DMS153 treated with DMSO at 0.1 percent for 48 hours (cell line): ENCODE measurements at regions not wholly inside any gene's neighbourhood (a gene's known extent, or its start where the extent isn't known, plus 50 kb on each side); places are given as distances from the start of the nearest gene placed in this dataset.
"Not testable (repeated sequence)": the region's sequence is repeated elsewhere in the genome, so short reads cannot be mapped to it uniquely, and the experiment has no call there.

Experiments used
- DNase-seq: peaks from one replicate; lab custom pipeline; 2025; ENCODE audit not compliant: unreplicated experiment; lab: John Stamatoyannopoulos, UW

- DNase-seq: not testable (repeated sequence)
These were observed 382.6 kb upstream of the TGIF2LX start for GRCh38 chrX:89539150-89539549.

GRCh38 chrX:89557146-89557545 is 364.6 kb upstream of the TGIF2LX start:
- not testable (repeated sequence) for DNase-seq

- DNase-seq: not testable (repeated sequence)
These were observed 359.6 kb upstream of the TGIF2LX start for GRCh38 chrX:89562079-89562478.

- DNase-seq: not testable (repeated sequence)
These were observed 358.6 kb upstream of the TGIF2LX start for GRCh38 chrX:89563107-89563506.

- DNase-seq: not testable (repeated sequence)
These were observed 353.9 kb upstream of the TGIF2LX start for GRCh38 chrX:89567787-89568186.

GRCh38 chrX:89581868-89582267 is 339.8 kb upstream of the TGIF2LX start:
- DNase-seq: not testable (repeated sequence)

GRCh38 chrX:89631858-89632257 is 289.9 kb upstream of the TGIF2LX start:
- not testable (repeated sequence) for DNase-seq

- not testable (repeated sequence) for DNase-seq
These were observed 285.8 kb upstream of the TGIF2LX start for GRCh38 chrX:89635887-89636286.

GRCh38 chrX:89658662-89659061 is 263.0 kb upstream of the TGIF2LX start:
- not testable (repeated sequence) for DNase-seq

- not testable (repeated sequence) for DNase-seq
These were observed 215.2 kb upstream of the TGIF2LX start for GRCh38 chrX:89706481-89706880.

- not testable (repeated sequence) for DNase-seq
These were observed 214.3 kb upstream of the TGIF2LX start for GRCh38 chrX:89707363-89707927.

- DNase-seq: not testable (repeated sequence)
These were observed 187.3 kb upstream of the TGIF2LX start for GRCh38 chrX:89734367-89734766.

GRCh38 chrX:89756466-89756865 is 165.2 kb upstream of the TGIF2LX start:
- DNase-seq: not testable (repeated sequence)

- DNase-seq: not testable (repeated sequence)
These were observed 163.9 kb upstream of the TGIF2LX start for GRCh38 chrX:89757767-89758166.

GRCh38 chrX:89759076-89759685 is 162.5 kb upstream of the TGIF2LX start:
- DNase-seq: not testable (repeated sequence)

- DNase-seq: not testable (repeated sequence)
These were observed 150.1 kb upstream of the TGIF2LX start for GRCh38 chrX:89771639-89772038.

- DNase-seq: not testable (repeated sequence)
These were observed 110.3 kb upstream of the TGIF2LX start for GRCh38 chrX:89811440-89811839.

GRCh38 chrX:89839723-89840122 is 82.0 kb upstream of the TGIF2LX start:
- not testable (repeated sequence) for DNase-seq

GRCh38 chrX:89871662-89872061 is 50.0 kb upstream of the TGIF2LX start:
- peak; percentile 4 for DNase-seq
